ENCODE measurements at regions not wholly inside any gene's neighbourhood (a gene's known extent, or its start where the extent isn't known, plus 50 kb on each side); places are given as distances from the start of the nearest gene placed in this dataset.
"Not testable (repeated sequence)": the region's sequence is repeated elsewhere in the genome, so short reads cannot be mapped to it uniquely, and the experiment has no call there.

DNA sequence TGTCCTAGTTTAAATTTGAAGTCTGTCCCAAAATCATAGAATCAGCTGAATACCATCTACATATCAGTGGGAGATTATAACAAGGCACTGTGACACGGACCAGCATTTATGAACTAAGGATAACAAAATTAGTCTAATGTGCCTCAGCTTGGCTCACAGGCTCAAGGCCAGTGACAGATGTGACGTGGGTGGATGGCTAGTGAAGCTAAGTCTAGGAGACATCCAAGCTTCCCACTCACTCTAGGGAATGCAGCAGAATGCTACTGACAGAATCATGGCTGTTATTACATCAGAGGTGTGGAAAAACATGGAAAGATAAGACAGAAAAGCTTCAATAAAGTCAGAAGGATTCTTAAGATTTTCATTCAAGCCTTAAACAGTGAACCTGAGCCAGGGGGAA lies 329.9 kb downstream of the NAF1 start:
- TF ChIP-seq RFX5 (IDR thresholded peaks at IDR 0.05) = no peak
- no peak for TF ChIP-seq CBX8 (IDR thresholded peaks at IDR 0.05)
- no peak for TF ChIP-seq POLR2AphosphoS2 (conservative IDR thresholded peaks at IDR 0.05; ENCODE audit: low read length)
- no peak for TF ChIP-seq CHD4 (IDR thresholded peaks at IDR 0.05; ENCODE audit: borderline replicate concordance)
- TF ChIP-seq ATOH8 (CRISPR knock-in tag; IDR thresholded peaks at IDR 0.05; ENCODE audit: low read depth) = no peak
- TF ChIP-seq NFE2L2 (conservative IDR thresholded peaks at IDR 0.05; ENCODE audit: low read length) = no peak
- TF ChIP-seq HES2 (IDR thresholded peaks at IDR 0.05) = no peak
- no peak for TF ChIP-seq CBX2 (IDR thresholded peaks at IDR 0.05; ENCODE audit: borderline replicate concordance, low read depth)
- TF ChIP-seq SMC3 (IDR thresholded peaks at IDR 0.05) = no peak
- no peak for TF ChIP-seq PHF8 (IDR thresholded peaks at IDR 0.05; ENCODE audit: borderline replicate concordance, low read depth)
- TF ChIP-seq EHF (CRISPR knock-in tag; IDR thresholded peaks at IDR 0.05) = no peak
- no peak for TF ChIP-seq FOSL2 (IDR thresholded peaks at IDR 0.05)
- no peak for TF ChIP-seq FOSL2 (CRISPR knock-in tag; IDR thresholded peaks at IDR 0.05)
- TF ChIP-seq HEYL (CRISPR knock-in tag; IDR thresholded peaks at IDR 0.05) = no peak
- TF ChIP-seq, protein P1, sequence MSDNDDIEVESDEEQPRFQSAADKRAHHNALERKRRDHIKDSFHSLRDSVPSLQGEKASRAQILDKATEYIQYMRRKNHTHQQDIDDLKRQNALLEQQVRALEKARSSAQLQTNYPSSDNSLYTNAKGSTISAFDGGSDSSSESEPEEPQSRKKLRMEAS (IDR thresholded peaks at IDR 0.05) = no peak
- TF ChIP-seq CEBPB (IDR thresholded peaks at IDR 0.05) = no peak
- TF ChIP-seq, protein P2, sequence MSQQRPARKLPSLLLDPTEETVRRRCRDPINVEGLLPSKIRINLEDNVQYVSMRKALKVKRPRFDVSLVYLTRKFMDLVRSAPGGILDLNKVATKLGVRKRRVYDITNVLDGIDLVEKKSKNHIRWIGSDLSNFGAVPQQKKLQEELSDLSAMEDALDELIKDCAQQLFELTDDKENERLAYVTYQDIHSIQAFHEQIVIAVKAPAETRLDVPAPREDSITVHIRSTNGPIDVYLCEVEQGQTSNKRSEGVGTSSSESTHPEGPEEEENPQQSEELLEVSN (IDR thresholded peaks at IDR 0.05; ENCODE audit: borderline replicate concordance, low read depth) = no peak
- no peak for TF ChIP-seq NR3C1 (IDR thresholded peaks at IDR 0.05)
- no peak for TF ChIP-seq CTCF (IDR thresholded peaks at IDR 0.05)
- TF ChIP-seq ESRRA (IDR thresholded peaks at IDR 0.05; ENCODE audit: borderline replicate concordance, low read length) = no peak
- TF ChIP-seq TFCP2L1 (CRISPR knock-in tag; IDR thresholded peaks at IDR 0.05) = no peak
- FAIRE-seq (no peak), DNase-seq (ENCODE audit: low read depth in 1 of 2, low spot score in 1 of 2) (no peak), ATAC-seq (no peak)
- POLR2A ChIA-PET = no interaction called here
- Histone ChIP-seq H3K4me1 (no peaks in the 10 kb centered on the region), H3K4me2 (no peak overlapping the region), H3K9me3 (no peaks in the 10 kb centered on the region), H3K27ac (no peak overlapping the region), H3K4me3 (no peak overlapping the region)
- CTCF ChIA-PET = no interaction called here
- 27% methylated on average over 1 of the region's 2 CpGs for WGBS (ENCODE audit: missing lambda C conversion rate)

GRCh38 chr4:162836258-162836657 lies 330.4 kb downstream of the NAF1 start:
- H3K27ac ChIP-seq; CTCF ChIA-PET; DNase-seq (ENCODE audit: low read depth in 1 of 2, low spot score in 1 of 2); ATAC-seq; H3K4me2 ChIP-seq; POLR2A ChIA-PET; H3K4me3 ChIP-seq; H3K9me3 ChIP-seq; H3K4me1 ChIP-seq; FAIRE-seq: not testable (repeated sequence)
- peak; percentile 64 for TF ChIP-seq MAFK (IDR thresholded peaks at IDR 0.05; ENCODE audit: partially characterized antibody)
- 53% methylated on average over 6 of the region's 6 CpGs for WGBS (ENCODE audit: missing lambda C conversion rate)

- Histone ChIP-seq H3K27ac (no peak overlapping the region), H3K9me3 (no peaks in the 10 kb centered on the region), H3K4me3 (no peak overlapping the region), H3K4me2 (no peak overlapping the region), H3K4me1 (no peaks in the 10 kb centered on the region)
- ChIA-PET POLR2A (no interaction called here), CTCF (no interaction called here)
- DNase-seq (ENCODE audit: low read depth in 1 of 2, low spot score in 1 of 2) = no peak
- FAIRE-seq = no peak
- no peak for ATAC-seq
- WGBS (ENCODE audit: missing lambda C conversion rate) = 80% methylated on average over 3 of the region's 3 CpGs
- TF ChIP-seq EP300 (IDR thresholded peaks at IDR 0.05) (no peak), TFCP2L1 (CRISPR knock-in tag; IDR thresholded peaks at IDR 0.05) (no peak), RFX5 (IDR thresholded peaks at IDR 0.05) (no peak), TP53 (CRISPR knock-in tag; IDR thresholded peaks at IDR 0.05) (no peak), CEBPB (IDR thresholded peaks at IDR 0.05) (no peak)
These were observed 335.8 kb downstream of the NAF1 start for GRCh38 chr4:162830899-162831298.

GRCh38 chr4:162817374-162817773 lies 349.3 kb downstream of the NAF1 start:
- H3K9me3 ChIP-seq; CTCF ChIA-PET; POLR2A ChIA-PET; H3K4me2 ChIP-seq; ATAC-seq; DNase-seq (ENCODE audit: low read depth in 1 of 2, low spot score in 1 of 2); H3K4me3 ChIP-seq; H3K27ac ChIP-seq; FAIRE-seq; H3K4me1 ChIP-seq: not testable (repeated sequence)
- WGBS (ENCODE audit: missing lambda C conversion rate) = 62% methylated on average over 9 of the region's 9 CpGs
